Amniotic stem cell (primary cell): ENCODE measurements at regions not wholly inside any gene's neighbourhood (a gene's known extent, or its start where the extent isn't known, plus 50 kb on each side); places are given as distances from the start of the nearest gene placed in this dataset.
"Not testable (repeated sequence)": the region's sequence is repeated elsewhere in the genome, so short reads cannot be mapped to it uniquely, and the experiment has no call there.

Experiments used
- DNase-seq: peaks from one replicate; lab custom pipeline; 2025; lab: John Stamatoyannopoulos, UW

DNA sequence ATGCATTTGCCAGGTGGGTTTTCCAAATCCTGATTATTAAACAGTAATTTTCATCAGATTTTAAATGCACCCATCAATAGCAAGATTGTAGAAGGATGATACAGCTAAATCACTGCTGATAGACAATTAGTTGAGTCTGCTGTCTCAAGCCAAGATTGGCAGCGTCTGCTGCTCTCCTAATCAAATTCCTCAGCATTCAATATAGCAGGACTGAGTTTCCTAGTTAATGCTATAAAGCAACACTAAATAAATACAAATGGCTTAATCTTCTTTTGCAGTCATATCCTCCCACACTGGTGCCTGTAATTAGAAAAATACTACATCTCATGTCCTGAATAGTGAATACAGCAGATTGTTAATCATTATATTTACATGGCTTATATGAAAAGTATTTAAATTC, 1028.8 kb downstream of the ADGRL2 start:
- DNase-seq: no peak

DNA sequence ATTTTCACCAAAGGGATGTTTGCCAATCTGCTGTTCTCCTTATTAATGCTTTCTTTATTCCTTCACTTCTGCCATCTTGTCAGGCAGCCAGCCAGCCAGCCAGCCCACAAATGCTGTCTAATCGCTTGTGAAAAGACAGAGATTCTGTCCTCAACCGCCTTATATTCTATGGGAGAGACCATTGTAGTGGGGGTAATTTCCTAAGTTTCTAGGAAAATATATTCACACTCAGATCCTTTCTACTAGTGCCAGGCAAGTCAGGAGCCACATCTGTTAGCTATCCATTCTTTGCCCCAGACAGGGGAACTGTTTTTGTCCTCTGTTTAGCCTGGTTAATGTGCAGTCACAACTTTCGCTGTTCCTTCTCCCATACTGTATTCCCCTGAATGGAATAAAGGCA, 1023.1 kb downstream of the ADGRL2 start:
- no peak for DNase-seq

DNA sequence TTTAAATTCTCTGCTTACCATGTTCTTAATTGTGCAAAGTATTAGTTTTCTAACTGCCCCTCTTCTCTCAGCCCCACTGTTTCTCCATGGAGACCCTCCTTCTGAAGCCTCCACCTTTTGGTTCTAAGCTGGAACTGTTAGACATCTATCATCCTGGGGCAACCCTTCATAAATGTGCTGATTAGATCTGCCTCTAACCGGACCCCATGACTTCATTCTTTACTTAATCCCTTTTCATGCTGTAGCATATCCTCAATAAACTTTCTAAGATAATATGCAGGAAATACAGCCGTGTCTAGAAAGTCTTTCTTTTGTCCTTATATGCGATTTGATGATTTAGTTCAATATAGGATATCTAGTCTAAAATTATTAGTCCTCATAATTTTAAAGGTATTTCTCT, 1020.1 kb downstream of the ADGRL2 start:
- DNase-seq: no peak

DNA sequence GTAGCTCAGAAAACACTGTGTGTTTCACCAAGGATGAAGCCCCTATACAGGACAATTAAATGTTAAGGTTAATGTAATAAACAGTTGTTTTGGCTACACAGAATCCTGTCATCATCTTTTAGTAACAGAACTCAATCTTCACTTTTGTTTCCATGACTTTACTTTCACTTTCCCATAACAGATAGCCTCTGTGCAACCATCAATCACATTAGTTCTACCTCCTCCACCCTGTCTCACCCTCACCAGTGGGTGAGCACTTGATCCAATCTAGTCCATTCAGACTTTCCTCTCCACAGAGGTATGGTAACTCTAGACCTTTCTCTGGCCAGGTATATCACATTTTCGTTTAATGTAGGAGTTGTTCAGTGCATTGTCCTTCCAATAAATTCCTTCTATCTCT, 1018.5 kb downstream of the ADGRL2 start:
- DNase-seq: no peak

DNA sequence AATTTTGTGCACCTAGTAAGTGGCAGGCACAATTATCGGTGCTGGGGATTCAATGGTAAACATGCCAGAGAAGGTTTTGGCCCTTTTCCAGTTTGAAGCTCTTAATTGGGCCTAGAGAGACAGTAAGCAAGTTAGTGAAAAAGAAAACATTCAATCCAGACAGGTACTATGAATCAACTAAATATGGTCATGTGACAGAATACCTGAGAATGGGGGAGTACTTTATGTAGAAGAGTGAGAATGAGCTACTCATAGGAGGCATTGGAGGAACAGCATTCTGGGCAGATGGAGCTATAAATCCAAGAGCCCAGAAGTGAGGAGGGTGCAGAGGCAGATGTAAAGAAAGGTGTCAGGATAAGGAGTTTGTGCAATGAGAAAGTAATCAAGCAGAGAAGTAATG, 1017.9 kb downstream of the ADGRL2 start:
- no peak for DNase-seq

DNA sequence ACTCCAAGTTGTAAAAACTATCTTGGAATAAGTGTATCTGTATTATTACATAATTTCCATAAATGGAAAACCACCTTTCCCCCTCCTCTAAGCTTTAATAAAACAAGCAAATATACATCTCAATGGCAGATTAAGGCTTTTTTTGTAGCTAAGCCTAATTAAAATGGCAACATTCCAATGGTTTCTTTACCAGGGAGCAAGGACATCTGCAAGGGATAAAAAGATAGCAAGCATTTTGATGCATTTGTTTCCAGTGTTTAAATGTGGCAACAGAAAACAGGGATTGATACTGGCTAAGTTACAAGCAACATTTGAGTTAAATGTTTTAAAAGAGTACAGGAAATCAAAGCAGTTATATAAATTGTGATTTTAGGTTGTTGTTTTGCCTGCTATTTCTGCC, 1012.7 kb downstream of the ADGRL2 start:
- no peak for DNase-seq

DNA sequence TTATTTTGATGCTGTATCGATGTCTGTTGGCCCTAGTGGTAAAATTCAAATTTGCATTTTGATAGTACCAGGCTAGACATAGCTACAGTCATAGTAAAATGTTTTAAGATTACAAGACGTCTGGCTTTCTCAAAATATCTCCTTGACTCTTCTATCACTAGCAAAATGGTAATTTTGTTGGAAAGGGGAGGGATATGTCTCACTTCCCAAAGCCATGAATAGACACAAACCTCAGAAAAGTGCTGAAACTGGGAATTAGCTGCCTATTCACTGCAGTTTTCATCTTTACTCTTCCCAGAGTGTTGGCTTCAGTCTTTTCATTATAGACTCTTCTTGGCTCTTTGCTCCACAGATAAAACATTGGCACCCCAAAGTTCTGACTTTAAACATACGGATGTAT, 1009.9 kb downstream of the ADGRL2 start:
- DNase-seq: no peak

DNA sequence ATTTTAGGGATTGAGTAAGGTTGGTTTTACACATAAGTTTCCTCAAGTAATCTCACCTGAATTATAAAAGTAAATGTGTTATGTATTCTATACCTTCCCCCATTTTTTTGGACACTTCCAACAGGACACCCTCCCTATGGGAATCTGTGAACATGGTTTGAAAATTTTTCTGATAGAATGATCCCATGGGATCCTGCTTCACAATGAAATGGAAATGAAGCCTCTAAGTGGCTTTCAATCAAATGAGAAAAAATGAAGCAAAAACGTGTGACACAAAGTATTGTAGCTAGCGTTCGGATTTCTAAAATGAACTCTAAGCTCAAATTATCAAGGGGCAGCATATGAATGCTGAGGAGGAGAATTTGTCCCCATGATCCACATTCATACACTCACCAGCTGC, 1006.8 kb downstream of the ADGRL2 start:
- no peak for DNase-seq

DNA sequence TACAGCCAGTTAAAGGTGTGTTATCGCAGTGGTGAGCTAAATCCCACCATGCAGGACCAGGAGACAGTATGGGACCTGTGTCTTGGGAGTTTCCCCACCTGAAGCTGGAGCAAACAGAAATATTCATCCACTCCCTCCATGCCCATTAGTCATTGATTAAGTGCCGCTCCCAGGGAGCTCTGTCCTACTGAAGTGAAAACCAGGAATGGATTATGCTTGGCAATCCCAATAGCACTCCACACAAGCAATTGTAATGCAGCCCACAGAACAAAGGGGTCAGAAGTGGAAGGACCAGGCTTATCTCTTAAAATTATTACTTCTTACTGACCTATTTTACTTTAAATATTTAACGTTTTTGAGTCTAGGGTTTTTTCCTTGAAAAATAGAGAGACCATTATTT, 1005.4 kb downstream of the ADGRL2 start:
- DNase-seq: no peak

DNA sequence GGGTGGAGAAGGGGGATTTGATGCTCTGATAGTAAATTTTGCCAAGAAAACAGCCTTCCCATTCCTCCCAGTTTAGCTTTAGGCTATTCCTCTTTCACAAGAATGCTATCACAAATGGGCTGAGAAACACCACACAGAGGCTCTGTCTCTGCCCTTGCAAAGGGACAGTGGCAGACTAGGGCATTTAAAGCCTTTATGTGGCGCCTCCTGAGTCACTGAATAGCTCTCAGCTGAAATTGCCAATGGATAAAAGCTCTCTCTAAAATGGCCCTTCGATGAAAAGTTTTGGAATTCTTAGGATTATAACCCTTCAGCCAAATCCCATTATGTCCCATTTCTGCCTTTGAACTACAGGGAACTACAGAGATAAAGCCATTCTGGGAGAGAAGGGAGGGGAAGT, 1000.4 kb downstream of the ADGRL2 start:
- no peak for DNase-seq

DNA sequence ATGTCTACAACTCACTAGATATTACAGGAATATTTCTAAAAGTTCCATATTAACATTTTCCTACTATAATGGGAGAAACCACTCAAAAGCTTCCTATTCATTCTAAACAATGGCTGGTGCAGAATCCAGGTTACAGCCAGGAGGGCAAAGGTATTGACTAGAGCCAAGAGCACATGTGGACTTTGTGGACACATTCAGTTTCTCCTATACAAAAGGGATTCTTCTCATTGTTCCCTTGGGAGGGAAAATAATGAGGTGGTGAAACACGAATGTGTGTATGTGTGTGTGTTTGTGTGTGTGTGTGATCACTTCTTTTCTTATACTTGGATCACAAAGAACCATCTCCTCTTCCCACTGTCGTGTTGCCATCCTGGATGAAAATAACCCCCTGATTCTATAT, 1000.0 kb downstream of the ADGRL2 start:
- no peak for DNase-seq

DNA sequence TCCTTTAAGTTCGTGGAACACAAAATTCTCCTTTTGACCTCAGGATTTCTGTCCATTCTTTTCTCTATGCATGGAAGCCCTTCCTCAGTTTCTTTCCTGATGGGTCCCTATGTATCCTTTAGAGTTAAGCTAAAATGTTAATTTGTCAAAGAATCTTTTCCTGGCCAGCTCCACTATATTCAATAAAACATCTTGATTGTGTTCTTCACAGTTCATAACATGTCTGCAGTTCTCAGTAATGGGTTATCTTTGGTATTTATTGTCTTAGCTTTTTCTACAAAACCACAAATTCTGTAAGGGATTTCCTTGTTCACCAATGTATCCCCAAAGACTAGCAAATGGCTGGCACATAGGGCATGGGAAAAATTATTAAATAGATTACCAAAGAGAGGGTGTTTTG, 998.5 kb downstream of the ADGRL2 start:
- DNase-seq: no peak

DNA sequence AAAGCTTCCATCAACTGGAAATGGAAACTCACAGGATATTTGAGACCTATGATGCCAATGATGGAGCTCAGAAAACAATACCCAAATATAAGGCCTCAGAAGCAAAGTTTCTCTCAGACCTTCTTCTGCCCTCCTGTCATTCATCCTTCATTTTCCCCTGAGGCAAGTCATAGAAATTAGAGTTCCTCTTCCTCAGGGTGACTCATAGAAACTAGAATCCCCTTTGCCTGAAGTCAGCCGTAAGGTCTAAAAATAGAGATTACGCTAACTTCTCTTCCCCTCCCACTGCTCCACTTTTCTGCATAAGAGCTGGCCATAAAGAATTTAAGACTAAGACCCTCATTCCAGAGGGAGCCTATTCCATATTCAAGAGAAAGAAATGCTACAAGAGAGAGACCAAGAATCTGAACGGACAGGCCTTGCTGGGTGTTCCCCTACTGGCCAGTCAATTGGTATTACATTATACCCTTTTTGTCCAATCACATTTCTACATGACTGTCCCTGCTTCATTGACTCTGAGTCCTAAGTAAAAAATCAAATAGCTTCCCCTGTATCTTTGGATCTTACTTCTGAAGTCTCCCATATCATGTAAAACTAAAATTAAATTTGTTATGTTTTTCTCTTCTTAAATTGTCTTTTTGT, 994.9 kb downstream of the ADGRL2 start:
- DNase-seq: no peak

DNA sequence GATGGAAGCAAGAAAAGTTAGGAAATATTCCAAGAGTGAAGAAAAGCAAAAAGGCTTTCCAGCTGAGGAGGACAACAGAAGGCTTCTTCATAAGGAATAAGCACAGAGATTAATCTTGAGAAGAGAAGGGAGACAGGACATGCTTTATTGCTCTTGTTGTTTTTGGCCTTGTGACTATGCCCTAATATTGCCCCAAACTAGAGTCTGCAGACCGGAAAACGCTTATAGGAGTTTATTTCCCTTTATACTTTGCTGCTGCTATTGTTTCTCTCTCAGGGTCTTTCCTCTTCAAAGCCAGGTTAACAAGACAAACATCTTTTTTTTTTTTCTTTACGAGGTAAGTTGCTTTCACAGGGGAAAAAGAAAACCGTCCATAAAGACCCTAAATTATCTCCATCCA, 991.4 kb downstream of the ADGRL2 start:
- no peak for DNase-seq

DNA sequence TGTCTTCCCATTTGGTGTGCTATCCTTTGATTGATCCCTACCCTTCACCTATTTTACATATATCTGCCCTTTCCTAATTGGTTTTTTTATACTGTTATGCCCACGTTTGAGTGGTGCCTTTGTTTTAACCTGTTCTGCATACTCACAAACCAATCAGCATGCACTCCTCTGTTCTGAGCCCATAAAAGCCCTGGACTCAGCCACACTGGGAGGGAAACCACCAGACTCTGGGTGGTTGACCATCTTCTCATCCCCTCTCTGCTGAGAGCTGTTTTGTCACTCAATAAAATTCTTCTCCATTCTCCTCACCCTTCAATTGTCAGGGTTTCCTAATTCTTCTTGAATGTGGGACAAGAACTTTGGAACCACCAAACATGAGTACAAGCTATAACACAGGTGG, 989.8 kb downstream of the ADGRL2 start:
- DNase-seq: no peak

DNA sequence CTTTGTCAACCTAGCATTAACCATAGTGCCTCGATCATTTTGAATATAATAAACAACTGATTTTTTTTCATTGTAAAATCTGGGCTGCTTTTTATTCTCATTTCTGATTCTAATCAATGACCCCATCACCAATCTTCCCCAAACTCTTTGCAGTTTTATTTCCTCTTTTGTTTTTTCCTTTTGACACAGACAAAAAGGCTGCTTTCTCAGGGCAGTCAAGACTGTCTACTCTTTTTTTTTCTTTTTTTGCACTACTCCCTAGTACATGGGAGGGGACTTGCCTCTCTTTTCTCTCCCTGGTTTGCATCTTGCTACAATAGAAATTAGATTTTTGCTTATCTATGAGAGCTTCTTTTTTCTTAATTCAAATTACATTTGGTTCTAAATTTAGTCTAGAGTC, 987.9 kb downstream of the ADGRL2 start:
- no peak for DNase-seq

DNA sequence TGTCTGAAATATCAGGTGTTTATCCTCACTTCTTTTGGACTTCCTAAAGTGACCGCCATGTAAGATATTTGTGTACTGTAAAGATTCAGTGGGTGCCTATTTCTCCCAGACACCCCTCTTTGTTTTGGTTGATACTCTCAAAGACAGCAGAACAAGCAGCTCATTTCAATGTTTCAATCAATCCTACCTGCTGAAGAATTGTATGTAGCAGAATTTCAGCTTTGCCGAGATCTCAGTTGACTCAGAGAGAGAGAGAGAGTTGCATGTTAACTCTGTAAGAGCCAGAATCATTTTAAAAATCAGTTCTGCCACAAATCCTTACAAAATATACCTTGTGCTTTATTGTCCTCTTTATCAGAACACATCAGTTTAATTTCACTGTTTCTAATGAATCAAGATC, 987.3 kb downstream of the ADGRL2 start:
- no peak for DNase-seq

DNA sequence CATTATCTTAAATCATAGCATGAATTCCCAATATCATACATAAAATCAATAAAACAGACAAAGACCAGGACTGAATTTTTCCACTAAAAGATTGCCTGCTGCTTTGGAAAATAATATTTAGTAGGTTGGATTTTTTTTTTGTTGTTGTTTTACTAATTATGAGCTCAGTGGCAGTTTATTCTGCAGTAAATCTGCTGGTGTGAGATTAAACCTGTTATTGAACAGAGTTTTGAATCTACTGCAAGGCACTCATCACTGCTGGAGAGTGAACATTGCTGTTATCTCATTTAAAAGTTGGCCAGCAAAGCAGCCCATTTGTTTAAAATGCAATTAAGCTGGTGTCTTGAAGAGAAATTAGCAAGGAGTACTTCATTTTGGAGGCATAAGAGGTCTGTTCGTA, 986.1 kb downstream of the ADGRL2 start:
- DNase-seq: no peak

DNA sequence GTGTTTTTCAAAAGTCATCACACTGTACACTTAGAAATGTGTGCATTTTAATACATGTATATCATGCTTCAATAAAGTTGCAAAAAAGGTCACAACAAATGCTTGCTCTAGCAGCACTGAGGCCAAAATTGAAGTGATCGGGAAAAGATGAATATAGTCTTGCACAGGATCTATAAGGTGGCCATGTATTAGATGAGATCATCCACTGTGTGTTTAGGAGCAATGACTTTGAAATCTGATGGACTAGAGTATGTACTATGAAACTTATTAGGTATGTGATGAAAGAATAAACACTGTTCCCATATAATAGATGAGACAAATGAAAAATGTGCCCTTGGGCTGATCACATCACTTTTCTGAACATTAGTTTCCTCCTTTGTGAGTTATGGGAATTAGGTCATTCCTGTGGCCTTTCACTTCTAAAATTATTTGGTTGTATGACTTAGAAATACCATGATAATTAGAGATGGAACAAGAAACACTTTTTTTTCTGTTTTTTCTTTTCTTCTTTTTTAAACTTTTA, 984.6 kb downstream of the ADGRL2 start:
- DNase-seq: no peak

DNA sequence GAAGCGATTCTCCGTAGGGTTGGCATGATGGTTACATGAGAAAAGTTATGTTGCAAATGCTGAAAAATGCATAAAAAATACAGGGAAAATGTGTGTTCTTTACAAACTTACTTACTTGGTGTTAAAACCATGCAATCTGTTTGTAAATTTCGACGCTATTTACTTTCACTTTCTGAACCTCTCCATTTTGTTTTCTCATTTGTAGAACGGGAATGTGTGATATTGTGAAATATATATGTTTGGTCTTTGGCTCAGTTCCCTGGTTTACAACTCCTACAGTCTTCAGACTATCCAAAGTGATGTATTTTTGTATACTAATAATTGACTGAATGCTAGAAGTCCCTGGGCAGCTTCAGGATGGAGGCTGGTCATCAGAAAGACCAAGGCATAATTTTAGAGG, 982.3 kb downstream of the ADGRL2 start:
- DNase-seq: no peak

DNA sequence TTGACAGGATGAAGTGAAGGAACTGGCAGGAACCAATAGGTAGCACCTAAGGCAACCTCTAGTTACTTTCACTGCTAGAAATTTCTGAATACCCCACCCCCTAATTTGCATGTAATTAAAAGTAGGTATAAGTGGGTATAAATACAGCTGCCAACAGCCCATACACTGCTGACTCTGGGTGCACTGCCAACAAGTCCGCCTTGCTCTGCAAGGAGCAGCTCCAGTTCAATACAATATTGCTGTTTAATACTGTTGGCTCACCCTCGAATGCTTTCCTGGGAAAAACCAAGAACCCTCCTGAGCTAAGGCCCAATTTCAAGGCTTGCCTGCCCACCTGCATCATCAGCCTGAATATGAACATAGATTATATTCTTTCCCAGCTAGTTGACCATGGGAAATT, 981.9 kb downstream of the ADGRL2 start:
- no peak for DNase-seq

DNA sequence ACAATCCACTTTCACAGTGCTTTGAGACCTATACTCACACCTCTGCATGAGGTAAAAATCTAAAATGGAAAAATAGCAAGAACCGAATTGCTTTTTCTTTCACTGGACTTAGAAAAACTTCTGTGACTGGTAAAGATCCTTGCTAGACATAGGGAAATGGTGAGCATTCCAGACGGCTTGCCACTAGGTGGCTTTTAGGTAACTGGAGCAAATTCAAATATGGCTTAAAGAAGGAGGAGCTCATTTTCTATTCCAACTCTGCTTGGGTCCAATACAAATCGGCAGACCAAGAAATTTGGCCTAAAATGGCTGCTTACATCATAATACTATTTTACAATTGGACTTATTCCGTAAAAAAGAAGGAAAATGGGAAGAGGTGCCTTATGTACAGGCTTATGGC, 977.9 kb downstream of the ADGRL2 start:
- DNase-seq: no peak

DNA sequence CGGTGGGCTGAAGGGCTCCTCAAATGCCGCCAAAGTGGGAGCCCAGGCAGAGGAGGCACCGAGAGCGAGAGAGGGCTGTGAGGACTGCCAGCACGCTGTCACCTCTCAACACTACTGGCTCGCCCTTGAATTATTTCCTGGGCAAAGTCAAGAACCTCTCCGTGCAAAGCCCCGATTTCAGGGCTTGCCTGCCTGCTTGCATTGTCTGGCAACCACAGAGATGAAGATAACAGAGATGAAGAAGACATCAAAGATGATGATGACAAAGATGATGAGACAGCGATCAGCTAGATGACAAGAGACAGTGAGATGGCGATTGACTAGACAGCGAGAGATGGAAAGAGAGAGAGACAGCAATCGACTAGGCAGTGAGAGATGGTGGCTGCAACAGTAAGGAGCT, 976.5 kb downstream of the ADGRL2 start:
- DNase-seq: no peak

DNA sequence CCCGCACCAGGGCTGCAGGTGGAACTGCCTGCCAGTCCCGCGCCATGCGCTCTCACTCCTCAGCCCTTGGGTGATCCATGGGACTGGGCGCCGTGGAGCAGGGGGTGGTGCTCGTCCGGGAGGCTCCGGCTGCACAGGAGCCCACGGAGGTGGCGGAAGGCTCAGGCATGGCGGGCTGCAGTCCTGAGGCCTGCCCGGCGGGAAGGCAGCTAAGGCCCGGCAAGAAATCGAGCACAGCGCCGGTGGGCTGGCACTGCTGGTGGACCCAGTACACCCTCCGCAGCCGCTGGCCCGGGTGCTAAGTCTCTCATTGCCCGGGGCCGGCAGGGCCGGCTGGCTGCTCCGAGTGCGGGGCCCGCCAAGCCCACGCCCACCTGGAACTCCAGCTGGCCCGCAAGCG, 976.0 kb downstream of the ADGRL2 start:
- not testable (repeated sequence) for DNase-seq
